ENCODE measurements at regions not wholly inside any gene's neighbourhood (a gene's known extent, or its start where the extent isn't known, plus 50 kb on each side); places are given as distances from the start of the nearest gene placed in this dataset.

DNA sequence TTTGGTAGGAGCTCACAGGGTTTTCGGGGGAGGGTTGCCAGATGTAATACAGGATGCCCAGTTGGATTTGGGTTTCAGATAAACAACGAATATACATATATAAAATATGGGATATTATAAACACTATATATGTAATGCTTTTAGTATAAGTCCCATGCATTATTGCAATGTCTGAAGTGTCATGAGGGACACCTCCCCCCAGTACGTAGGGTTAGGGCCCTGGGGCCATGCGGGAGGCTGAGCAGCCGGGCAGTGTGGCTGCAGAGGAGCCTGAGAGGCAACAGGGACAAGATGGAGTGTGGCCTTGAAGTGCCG lies 148.9 kb downstream of the SMAD6 start:
- TF ChIP-seq, protein P1, sequence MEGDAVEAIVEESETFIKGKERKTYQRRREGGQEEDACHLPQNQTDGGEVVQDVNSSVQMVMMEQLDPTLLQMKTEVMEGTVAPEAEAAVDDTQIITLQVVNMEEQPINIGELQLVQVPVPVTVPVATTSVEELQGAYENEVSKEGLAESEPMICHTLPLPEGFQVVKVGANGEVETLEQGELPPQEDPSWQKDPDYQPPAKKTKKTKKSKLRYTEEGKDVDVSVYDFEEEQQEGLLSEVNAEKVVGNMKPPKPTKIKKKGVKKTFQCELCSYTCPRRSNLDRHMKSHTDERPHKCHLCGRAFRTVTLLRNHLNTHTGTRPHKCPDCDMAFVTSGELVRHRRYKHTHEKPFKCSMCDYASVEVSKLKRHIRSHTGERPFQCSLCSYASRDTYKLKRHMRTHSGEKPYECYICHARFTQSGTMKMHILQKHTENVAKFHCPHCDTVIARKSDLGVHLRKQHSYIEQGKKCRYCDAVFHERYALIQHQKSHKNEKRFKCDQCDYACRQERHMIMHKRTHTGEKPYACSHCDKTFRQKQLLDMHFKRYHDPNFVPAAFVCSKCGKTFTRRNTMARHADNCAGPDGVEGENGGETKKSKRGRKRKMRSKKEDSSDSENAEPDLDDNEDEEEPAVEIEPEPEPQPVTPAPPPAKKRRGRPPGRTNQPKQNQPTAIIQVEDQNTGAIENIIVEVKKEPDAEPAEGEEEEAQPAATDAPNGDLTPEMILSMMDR (IDR thresholded peaks at IDR 0.05): no peak
- TF ChIP-seq POLR2A (IDR thresholded peaks at IDR 0.05): no peak

Measured in body of pancreas (tissue), 4 donors.